NCI-H446 treated with DMSO at 0.1 percent for 48 hours (cell line): ENCODE measurements at regions not wholly inside any gene's neighbourhood (a gene's known extent, or its start where the extent isn't known, plus 50 kb on each side); places are given as distances from the start of the nearest gene placed in this dataset.
"Not testable (repeated sequence)": the region's sequence is repeated elsewhere in the genome, so short reads cannot be mapped to it uniquely, and the experiment has no call there.

Source experiments
- DNase-seq: peaks from one replicate; lab custom pipeline; 2025; lab: John Stamatoyannopoulos, UW

- DNase-seq: no peak
Measured at GRCh38 chr16:62899737-62900136, 863.5 kb upstream of the CDH8 start.

GRCh38 chr16:62889097-62889496 is 852.9 kb upstream of the CDH8 start:
- no peak for DNase-seq

- DNase-seq: no peak
Measured at GRCh38 chr16:62883509-62883908, 847.3 kb upstream of the CDH8 start.

- DNase-seq: no peak
Measured at GRCh38 chr16:62882552-62883221, 846.4 kb upstream of the CDH8 start.

- DNase-seq: no peak
Measured at GRCh38 chr16:62876133-62876532, 839.9 kb upstream of the CDH8 start.

GRCh38 chr16:62872339-62872738 is 836.1 kb upstream of the CDH8 start:
- no peak for DNase-seq

- DNase-seq: no peak
Measured at GRCh38 chr16:62870554-62870953, 834.3 kb upstream of the CDH8 start.

- no peak for DNase-seq
Measured at GRCh38 chr16:62869837-62870236, 833.6 kb upstream of the CDH8 start.

GRCh38 chr16:62863139-62863538 is 826.9 kb upstream of the CDH8 start:
- no peak for DNase-seq

GRCh38 chr16:62853887-62854286 is 817.6 kb upstream of the CDH8 start:
- no peak for DNase-seq

GRCh38 chr16:62846399-62847057 is 810.3 kb upstream of the CDH8 start:
- no peak for DNase-seq

GRCh38 chr16:62832214-62832613 is 796.0 kb upstream of the CDH8 start:
- DNase-seq: no peak

GRCh38 chr16:62831235-62831850 is 795.1 kb upstream of the CDH8 start:
- no peak for DNase-seq

- no peak for DNase-seq
Measured at GRCh38 chr16:62829607-62830006, 793.4 kb upstream of the CDH8 start.

- DNase-seq: no peak
Measured at GRCh38 chr16:62829084-62829483, 792.8 kb upstream of the CDH8 start.

- DNase-seq: no peak
Measured at GRCh38 chr16:62821824-62822223, 785.6 kb upstream of the CDH8 start.

GRCh38 chr16:62816971-62817519 is 780.8 kb upstream of the CDH8 start:
- no peak for DNase-seq

GRCh38 chr16:62814891-62815290 is 778.7 kb upstream of the CDH8 start:
- no peak for DNase-seq

- no peak for DNase-seq
Measured at GRCh38 chr16:62805221-62805857, 769.1 kb upstream of the CDH8 start.

- no peak for DNase-seq
Measured at GRCh38 chr16:62794724-62795123, 758.5 kb upstream of the CDH8 start.

GRCh38 chr16:62780081-62780480 is 743.8 kb upstream of the CDH8 start:
- DNase-seq: not testable (repeated sequence)

GRCh38 chr16:62764572-62764971 is 728.3 kb upstream of the CDH8 start:
- no peak for DNase-seq

GRCh38 chr16:62760398-62760797 is 724.2 kb upstream of the CDH8 start:
- peak; percentile 57 for DNase-seq
